Natural killer cell (primary cell): ENCODE measurements at regions not wholly inside any gene's neighbourhood (a gene's known extent, or its start where the extent isn't known, plus 50 kb on each side); places are given as distances from the start of the nearest gene placed in this dataset.

Source experiments
- ATAC-seq, 3 donors: fragments of 150-1000 bp in 2 of 3; fragments of 200-7000 bp in 1 of 3; cut with Tn5 transposase; 1 replicate in 1 of 3; 2 replicates in 2 of 3; pipeline ENCODE4 v1.10.0; 2021; ENCODE audit warnings: mild to moderate bottlenecking in 2 of 3, moderate library complexity in 2 of 3
- DNase-seq, 2 donors: peaks; one replicate each; pipeline versions ENCODE4 v3.0.0 to v3.0.0-alpha.2; 2013 to 2021; ENCODE audit warnings: mixed read lengths in 1 of 2
- H3K27ac ChIP-seq: one replicate; pipeline ENCODE4 v1.5.1; 2013; ENCODE audit warnings: mild to moderate bottlenecking, low read length
- H3K27me3 ChIP-seq: one replicate; pipeline ENCODE4 v1.6.1; 2013; ENCODE audit warnings: low read length; ENCODE audit not compliant: control insufficient read depth, insufficient read depth
- H3K36me3 ChIP-seq: one replicate; pipeline ENCODE4 v1.6.1; 2013; ENCODE audit warnings: low read length; ENCODE audit not compliant: control insufficient read depth, insufficient read depth
- H3K4me1 ChIP-seq: one replicate; pipeline ENCODE4 v1.6.1; 2013; ENCODE audit warnings: low read length; ENCODE audit not compliant: control insufficient read depth, insufficient read depth
- H3K4me3 ChIP-seq: one replicate; pipeline ENCODE4 v1.5.1; 2013; ENCODE audit warnings: low read length
- H3K9me3 ChIP-seq: one replicate; pipeline ENCODE4 v1.6.1; 2013; ENCODE audit warnings: low read length; ENCODE audit not compliant: control insufficient read depth, insufficient read depth
- H3K27ac Mint-ChIP-seq, 2 donors: one replicate each; pipeline ENCODE4 v1.8.0; 2022; ENCODE audit warnings: mild to moderate bottlenecking in 2 of 2, mixed read lengths in 2 of 2, moderate library complexity in 1 of 2
- H3K27me3 Mint-ChIP-seq, 2 donors: one replicate each; pipeline ENCODE4 v1.8.0; 2022; ENCODE audit warnings: low read depth in 2 of 2, mixed read lengths in 2 of 2
- H3K36me3 Mint-ChIP-seq: one replicate; pipeline ENCODE4 v1.8.0; 2022; ENCODE audit warnings: mixed read lengths
- H3K4me1 Mint-ChIP-seq, 2 donors: one replicate each; pipeline ENCODE4 v1.8.0; 2022; ENCODE audit warnings: mixed read lengths in 2 of 2
- H3K4me3 Mint-ChIP-seq: one replicate; pipeline ENCODE4 v1.8.0; 2022; ENCODE audit warnings: mild to moderate bottlenecking, moderate library complexity, mixed read lengths
- H3K9me3 Mint-ChIP-seq, 2 donors: one replicate each; pipeline ENCODE4 v1.8.0; 2022; ENCODE audit warnings: mixed read lengths in 2 of 2
- WGBS: methylation state at CpG from one replicate; pipeline ENCODE4 v1.1.7; 2013; ENCODE audit warnings: missing lambda C conversion rate; ENCODE audit not compliant: insufficient coverage; 5-methylcytosine and 5-hydroxymethylcytosine counted together
- intact Hi-C: fragments of 100-400 bp; cut with micrococcal nuclease; formaldehyde crosslinking; loops from one replicate; pipeline ENCODE4 v1.14.2; 2022
- TF ChIP-seq, protein P1 (sequence below): fragments of 200-600 bp; IDR thresholded peaks from one replicate; pipeline ENCODE4 v1.8.0; 2022; ENCODE audit warnings: antibody characterized with exemption

DNA sequence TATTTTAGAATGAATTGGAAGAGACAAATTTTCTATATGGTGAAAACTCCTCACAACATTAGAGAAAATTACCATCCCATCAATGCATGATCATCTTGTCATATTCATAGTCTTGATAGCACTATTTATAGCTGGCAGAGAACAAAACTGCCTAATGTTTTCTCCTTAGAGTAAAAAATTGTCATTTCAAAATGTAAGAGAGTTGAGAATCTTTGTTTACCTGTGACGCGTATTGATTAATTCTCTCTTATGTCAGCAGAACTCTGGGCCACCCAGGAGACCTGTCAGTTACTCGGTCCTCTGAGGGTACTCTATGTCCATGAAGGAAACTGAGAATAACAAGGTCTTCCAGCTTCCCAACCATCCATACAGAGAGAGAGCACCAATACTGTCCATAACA is 381.4 kb upstream of the ZP4 start:
- Mint-ChIP-seq H3K4me1 (no peaks in the 10 kb centered on the region), H3K27ac (no peak overlapping the region), H3K27me3 (no peaks in the 10 kb centered on the region), H3K9me3 (peaks cover 16 to 17% of the 10 kb centered on the region in 2 donors), H3K4me3 (no peak overlapping the region), H3K36me3 (no peaks in the 10 kb centered on the region)
- no peak overlapping the region for H3K27ac ChIP-seq
- intact Hi-C loops: no loop called here
- WGBS: 95% methylated on average over 3 of the region's 3 CpGs
- H3K36me3 ChIP-seq: no peaks in the 10 kb centered on the region
- H3K9me3 ChIP-seq: peaks cover 6% of the 10 kb centered on the region
- DNase-seq (no peak), ATAC-seq (no peak)
- no peak overlapping the region for H3K4me3 ChIP-seq
- H3K27me3 ChIP-seq: no peaks in the 10 kb centered on the region
- no peaks in the 10 kb centered on the region for H3K4me1 ChIP-seq
- TF ChIP-seq, protein P1, sequence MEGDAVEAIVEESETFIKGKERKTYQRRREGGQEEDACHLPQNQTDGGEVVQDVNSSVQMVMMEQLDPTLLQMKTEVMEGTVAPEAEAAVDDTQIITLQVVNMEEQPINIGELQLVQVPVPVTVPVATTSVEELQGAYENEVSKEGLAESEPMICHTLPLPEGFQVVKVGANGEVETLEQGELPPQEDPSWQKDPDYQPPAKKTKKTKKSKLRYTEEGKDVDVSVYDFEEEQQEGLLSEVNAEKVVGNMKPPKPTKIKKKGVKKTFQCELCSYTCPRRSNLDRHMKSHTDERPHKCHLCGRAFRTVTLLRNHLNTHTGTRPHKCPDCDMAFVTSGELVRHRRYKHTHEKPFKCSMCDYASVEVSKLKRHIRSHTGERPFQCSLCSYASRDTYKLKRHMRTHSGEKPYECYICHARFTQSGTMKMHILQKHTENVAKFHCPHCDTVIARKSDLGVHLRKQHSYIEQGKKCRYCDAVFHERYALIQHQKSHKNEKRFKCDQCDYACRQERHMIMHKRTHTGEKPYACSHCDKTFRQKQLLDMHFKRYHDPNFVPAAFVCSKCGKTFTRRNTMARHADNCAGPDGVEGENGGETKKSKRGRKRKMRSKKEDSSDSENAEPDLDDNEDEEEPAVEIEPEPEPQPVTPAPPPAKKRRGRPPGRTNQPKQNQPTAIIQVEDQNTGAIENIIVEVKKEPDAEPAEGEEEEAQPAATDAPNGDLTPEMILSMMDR: no peak

DNA sequence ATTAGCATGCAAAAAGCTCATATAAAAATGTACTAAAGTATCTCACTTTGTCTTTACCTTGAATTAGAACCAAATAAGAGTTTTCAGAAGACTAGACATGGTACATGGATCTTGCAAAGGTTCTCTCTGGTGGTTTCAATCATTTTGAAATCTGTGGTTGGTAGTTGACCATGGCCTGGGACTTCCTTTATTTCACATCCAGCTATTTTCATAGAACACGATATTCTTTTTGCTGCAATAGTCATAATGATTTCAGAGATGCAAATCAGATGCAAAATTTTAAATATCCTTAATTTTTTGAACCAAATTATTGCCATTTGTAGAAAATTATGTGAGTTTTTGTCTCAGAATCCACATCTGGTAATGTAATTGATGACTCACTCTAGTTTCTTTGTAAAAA is 375.1 kb upstream of the ZP4 start:
- H3K27ac ChIP-seq: no peak overlapping the region
- intact Hi-C loops: no loop called here

DNA sequence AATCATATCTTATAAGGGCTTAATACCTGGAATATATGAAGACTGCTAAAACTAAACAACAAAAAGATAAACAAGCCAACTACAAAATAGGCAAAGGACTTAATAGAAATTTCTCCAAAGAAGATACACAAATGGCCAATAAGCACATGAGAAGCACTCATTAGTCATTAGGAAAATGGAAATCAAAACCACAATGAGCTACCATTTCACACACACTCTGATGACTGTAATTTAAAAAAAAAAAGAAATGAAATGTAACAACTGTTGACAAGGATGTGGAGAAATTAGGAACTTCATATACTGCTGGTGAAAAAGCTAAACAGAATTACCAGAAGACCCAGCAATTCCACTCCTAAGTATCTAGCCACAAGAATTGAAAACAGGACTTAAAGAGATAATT is 374.2 kb upstream of the ZP4 start:
- Histone ChIP-seq H3K4me3 (no peak overlapping the region), H3K9me3 (peaks cover 5% of the 10 kb centered on the region), H3K4me1 (no peaks in the 10 kb centered on the region), H3K27ac (no peak overlapping the region), H3K36me3 (no peaks in the 10 kb centered on the region), H3K27me3 (no peaks in the 10 kb centered on the region)
- Mint-ChIP-seq H3K27me3 (no peaks in the 10 kb centered on the region), H3K36me3 (no peaks in the 10 kb centered on the region), H3K9me3 (peaks cover 7 to 17% of the 10 kb centered on the region in 2 donors), H3K4me3 (no peak overlapping the region), H3K27ac (no peak overlapping the region), H3K4me1 (no peaks in the 10 kb centered on the region)
- TF ChIP-seq, protein P1: no peak
- intact Hi-C loops: no loop called here
- no peak for ATAC-seq
- DNase-seq: no peak

More for the DNA sequence above, 375.1 kb upstream of the ZP4 start:
- H3K36me3 Mint-ChIP-seq: no peaks in the 10 kb centered on the region
- no peaks in the 10 kb centered on the region for H3K27me3 ChIP-seq
- no peaks in the 10 kb centered on the region for H3K27me3 Mint-ChIP-seq
- WGBS: no CpG with 5 or more reads among the region's 1 CpG
- H3K27ac Mint-ChIP-seq: no peak overlapping the region
- H3K9me3 Mint-ChIP-seq: peaks cover 7 to 17% of the 10 kb centered on the region in 2 donors
- peaks cover 5% of the 10 kb centered on the region for H3K9me3 ChIP-seq
- no peak overlapping the region for H3K4me3 ChIP-seq
- ATAC-seq (no peak), DNase-seq (no peak)
- no peaks in the 10 kb centered on the region for H3K4me1 Mint-ChIP-seq
- H3K4me3 Mint-ChIP-seq: no peak overlapping the region
- H3K4me1 ChIP-seq: no peaks in the 10 kb centered on the region
- TF ChIP-seq, protein P1: no peak
- H3K36me3 ChIP-seq: no peaks in the 10 kb centered on the region

DNA sequence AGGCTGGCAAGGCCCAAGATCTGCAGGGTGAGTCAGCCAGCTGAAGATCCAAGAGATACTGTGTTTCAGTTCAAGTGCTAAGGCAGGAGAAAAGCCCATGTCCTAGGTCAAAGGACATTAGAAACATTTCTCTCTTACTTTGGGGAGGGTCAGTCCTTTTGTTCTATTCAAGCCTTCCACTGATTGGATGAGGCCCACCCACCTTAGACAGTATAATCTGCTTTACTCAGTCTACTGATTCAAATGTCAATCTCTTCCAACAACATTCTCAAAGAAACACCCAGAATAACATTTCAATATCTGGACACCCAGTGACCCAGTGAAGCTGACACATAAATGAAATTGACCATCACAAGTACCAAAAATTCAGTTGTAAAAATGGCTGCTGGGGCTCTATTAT is 367.8 kb upstream of the ZP4 start:
- Mint-ChIP-seq H3K4me1 (no peaks in the 10 kb centered on the region), H3K27ac (no peak overlapping the region), H3K27me3 (no peaks in the 10 kb centered on the region), H3K4me3 (no peak overlapping the region), H3K36me3 (no peaks in the 10 kb centered on the region), H3K9me3 (peaks cover 2 to 11% of the 10 kb centered on the region in 2 donors)
- H3K4me3 ChIP-seq: no peak overlapping the region
- peaks cover 5% of the 10 kb centered on the region for H3K9me3 ChIP-seq
- no peaks in the 10 kb centered on the region for H3K36me3 ChIP-seq
- DNase-seq (no peak), ATAC-seq (no peak)
- intact Hi-C loops: no loop called here
- no peak overlapping the region for H3K27ac ChIP-seq
- H3K27me3 ChIP-seq: no peaks in the 10 kb centered on the region
- H3K4me1 ChIP-seq: no peaks in the 10 kb centered on the region
- TF ChIP-seq, protein P1: no peak
